HCT116 (cell line): ENCODE measurements at regions not wholly inside any gene's neighbourhood (a gene's known extent, or its start where the extent isn't known, plus 50 kb on each side); places are given as distances from the start of the nearest gene placed in this dataset.

Experiments
- ATAC-seq: fragments of 200-7000 bp; cut with Tn5 transposase; 2 replicates; pipeline ENCODE4 v1.9.1; 2020; ENCODE audit warnings: mild to moderate bottlenecking, moderate library complexity
- BruUV-seq: library from RNA; stranded (reverse); fragments of 400-500 nt; replicated peaks from 2 replicates; lab custom pipeline; 2021; lab: Mats Ljungman, UMichigan
- CTCF ChIA-PET: fragments of 300-600 bp; sonication (Branson Sonifier 250); formaldehyde crosslinking; loops from one replicate; lab custom pipeline; 2021; ENCODE audit warnings: antibody characterized with exemption; lab: Charles Lee
- POLR2A ChIA-PET: fragments of 300-600, 350-600 bp; sonication (Branson Sonifier 250); formaldehyde crosslinking; loops from one replicate; lab custom pipeline; 2021; ENCODE audit warnings: antibody characterized with exemption; lab: Charles Lee
- RAD21 ChIA-PET, 2 experiments: fragments of 300-600 bp; sonication (Branson Sonifier 250); formaldehyde crosslinking; loops; one replicate each; lab custom pipeline; 2023; ENCODE audit warnings: low total read pairs in 2 of 2; ENCODE audit not compliant: uncharacterized antibody in 2 of 2, unreplicated experiment in 2 of 2, low non-redundant PET in 1 of 2; lab: Charles Lee
- DNase-seq: peaks from one replicate; pipeline ENCODE4 v3.0.0-alpha.2; 2010; ENCODE audit warnings: low read depth, low spot score
- H2AFZ ChIP-seq: fragments of 200-600 bp; shearing (Covaris generic), sonication (generic); 2 replicates; pipeline ENCODE4 v1.6.1; 2017; ENCODE audit warnings: low read depth, mixed run types, mixed read lengths, antibody characterized with exemption, low read length; ENCODE audit not compliant: poor library complexity, severe bottlenecking
- H3K27ac ChIP-seq: 2 replicates; pipeline ENCODE4 v1.5.1; 2012; ENCODE audit warnings: low read depth, low read length
- H3K27me3 ChIP-seq: fragments of 200-600 bp; sonication (generic); 2 replicates; pipeline ENCODE4 v1.6.1; 2016; ENCODE audit warnings: mixed run types, low read length, mixed read lengths; ENCODE audit not compliant: insufficient read depth
- H3K36me3 ChIP-seq, 2 experiments: fragments of 200-500 bp in 1 of 2; fragments of 200-600 bp in 1 of 2; sonication (Bioruptor generic) in 1 of 2; sonication (generic) in 1 of 2; 2 replicates each; pipeline versions ENCODE4 v1.5.1 to v1.6.1; 2014 to 2016; ENCODE audit warnings: low read length in 2 of 2, inconsistent platforms in 1 of 2, mixed read lengths in 1 of 2, mixed run types in 1 of 2; ENCODE audit not compliant: insufficient read depth in 2 of 2, control insufficient read depth in 1 of 2
- H3K4me1 ChIP-seq, 2 experiments: fragments of 200-600 bp in 1 of 2; sonication (generic) in 1 of 2; 2 replicates each; pipeline versions ENCODE4 v1.5.1 to v1.6.1; 2012 to 2017; ENCODE audit warnings: low read length in 2 of 2, inconsistent platforms in 1 of 2, mild to moderate bottlenecking in 1 of 2, mixed read lengths in 1 of 2, mixed run types in 1 of 2, moderate library complexity in 1 of 2; ENCODE audit not compliant: insufficient read depth in 2 of 2, control insufficient read depth in 1 of 2
- H3K4me2 ChIP-seq: fragments of 200-600 bp; sonication (generic); 2 replicates; pipeline ENCODE4 v1.6.1; 2017; ENCODE audit warnings: mixed run types, low read length, mixed read lengths
- H3K4me3 ChIP-seq, 2 experiments: fragments of 200-600 bp in 1 of 2; sonication (generic) in 1 of 2; replicated peaks in 1 of 2; 2 replicates each; pipeline ENCODE4 v1.5.1; 2011 to 2016; ENCODE audit warnings: low read length in 2 of 2, control low read depth in 1 of 2, low read depth in 1 of 2, mild to moderate bottlenecking in 1 of 2, mixed read lengths in 1 of 2, mixed run types in 1 of 2
- H3K79me2 ChIP-seq: fragments of 200-600 bp; sonication (generic); 2 replicates; pipeline ENCODE4 v1.6.1; 2017; ENCODE audit warnings: mild to moderate bottlenecking, mixed run types, low read length, moderate library complexity, mixed read lengths; ENCODE audit not compliant: insufficient read depth
- H3K9ac ChIP-seq: fragments of 200-600 bp; sonication (generic); 2 replicates; pipeline ENCODE4 v1.6.1; 2016; ENCODE audit warnings: low read length, mixed read lengths
- H3K9me2 ChIP-seq: fragments of 200-600 bp; sonication (generic), shearing (Covaris generic); 2 replicates; pipeline ENCODE4 v1.6.1; 2017; ENCODE audit warnings: mixed run types, mild to moderate bottlenecking, moderate library complexity; ENCODE audit not compliant: insufficient read depth
- H3K9me3 ChIP-seq, 2 experiments: fragments of 200-500 bp in 1 of 2; fragments of 200-600 bp in 1 of 2; sonication (Bioruptor generic) in 1 of 2; sonication (generic) in 1 of 2; 2 replicates each; pipeline ENCODE4 v1.6.1; 2014 to 2017; ENCODE audit warnings: low read length in 2 of 2, mixed read lengths in 2 of 2, inconsistent platforms in 1 of 2, low read depth in 1 of 2, mild to moderate bottlenecking in 1 of 2, mixed run types in 1 of 2, moderate library complexity in 1 of 2; ENCODE audit not compliant: control insufficient read depth in 1 of 2, insufficient read depth in 1 of 2
- H4K20me1 ChIP-seq: fragments of 200-600 bp; sonication (generic), shearing (Covaris generic); 2 replicates; pipeline ENCODE4 v1.6.1; 2017; ENCODE audit warnings: mixed run types, mild to moderate bottlenecking, moderate library complexity; ENCODE audit not compliant: insufficient read depth
- CEBPB ChIP-seq: IDR thresholded peaks from 2 replicates; pipeline ENCODE4 v1.6.1; 2012; ENCODE audit warnings: low read depth
- ELF1 ChIP-seq: IDR thresholded peaks from 2 replicates; pipeline ENCODE4 v1.6.1; 2012; ENCODE audit warnings: low read depth, borderline replicate concordance
- EZH2phosphoT487 ChIP-seq: fragments of 200-600 bp; IDR thresholded peaks from 2 replicates; pipeline ENCODE4 v1.6.1; 2018; ENCODE audit warnings: antibody characterized with exemption, borderline replicate concordance
- JUND ChIP-seq: IDR thresholded peaks from 2 replicates; pipeline ENCODE4 v1.6.1; 2012
- TCF7L2 ChIP-seq: IDR thresholded peaks from 2 replicates; pipeline ENCODE4 v1.7.0; 2011; ENCODE audit warnings: borderline replicate concordance, inconsistent platforms; ENCODE audit not compliant: insufficient read depth, insufficient read length; ENCODE audit errors: extremely low read depth
- YY1 ChIP-seq: IDR thresholded peaks from 2 replicates; pipeline ENCODE4 v1.6.1; 2011; ENCODE audit warnings: low read length, low read depth, moderate library complexity, mild to moderate bottlenecking; ENCODE audit not compliant: insufficient replicate concordance; ENCODE audit errors: extremely low read depth
- ZFX ChIP-seq: fragments of 450-650 bp; IDR thresholded peaks from 2 replicates; pipeline ENCODE4 v1.6.1; 2017
- ZNF274 ChIP-seq: fragments of 200-500 bp; sonication (Bioruptor generic); IDR thresholded peaks from 2 replicates; pipeline ENCODE4 v1.6.1; 2014; ENCODE audit warnings: mild to moderate bottlenecking, low read depth, low read length, inconsistent platforms
- intact Hi-C: fragments of 100-400 bp; cut with micrococcal nuclease; formaldehyde crosslinking; loops from 2 replicates; pipeline ENCODE4 v1.10.0; 2022
- TF ChIP-seq, protein P1 (sequence below): IDR thresholded peaks from 2 replicates; pipeline ENCODE4 v1.6.1; 2012; ENCODE audit warnings: low read depth
- TF ChIP-seq, protein P2 (sequence below): IDR thresholded peaks from 2 replicates; pipeline ENCODE4 v1.6.1; 2012

DNA sequence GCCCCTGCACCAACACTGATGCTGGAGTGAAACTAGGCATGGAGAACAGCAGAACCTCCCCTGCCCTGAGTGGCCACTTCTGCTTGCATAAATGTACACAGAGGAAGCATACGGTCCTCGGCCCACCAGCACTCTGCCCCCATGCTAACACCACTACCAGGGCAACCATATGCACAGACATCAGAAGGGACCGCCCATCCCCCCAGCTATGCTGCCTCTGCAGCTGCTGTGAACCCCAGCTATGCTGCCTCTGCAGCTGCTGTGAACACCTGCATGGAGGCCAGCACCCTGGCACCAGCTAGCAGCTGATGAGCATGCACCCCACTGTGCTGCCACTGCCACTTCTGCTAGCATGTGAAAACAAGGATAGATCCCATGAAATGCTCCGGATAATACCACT, 250.3 kb downstream of the TUSC1 start:
- no TSS peak for BruUV-seq
- Histone ChIP-seq H3K4me3 (no peak overlapping the region), H3K4me2 (no peak overlapping the region), H2AFZ (no peak overlapping the region), H3K27ac (no peak overlapping the region), H3K9ac (no peak overlapping the region), H3K9me2 (no peaks in the 10 kb centered on the region), H3K9me3 (peaks cover 4 to 30% of the 10 kb centered on the region in 2 experiments; a peak in 3 of 4 replicates), H3K27me3 (no peaks in the 10 kb centered on the region), H3K4me1 (no peaks in the 10 kb centered on the region), H4K20me1 (no peaks in the 10 kb centered on the region), H3K36me3 (no peaks in the 10 kb centered on the region), H3K79me2 (no peaks in the 10 kb centered on the region)
- ATAC-seq (no peak), DNase-seq (no peak)
- POLR2A ChIA-PET, result no interaction called here
- CTCF ChIA-PET, result no interaction called here
- RAD21 ChIA-PET, result no interaction called here
- intact Hi-C loops, result no loop called here
- no peak for TF ChIP-seq ZNF274
- no peak for TF ChIP-seq EZH2phosphoT487
- no peak for TF ChIP-seq JUND
- TF ChIP-seq, protein P1, sequence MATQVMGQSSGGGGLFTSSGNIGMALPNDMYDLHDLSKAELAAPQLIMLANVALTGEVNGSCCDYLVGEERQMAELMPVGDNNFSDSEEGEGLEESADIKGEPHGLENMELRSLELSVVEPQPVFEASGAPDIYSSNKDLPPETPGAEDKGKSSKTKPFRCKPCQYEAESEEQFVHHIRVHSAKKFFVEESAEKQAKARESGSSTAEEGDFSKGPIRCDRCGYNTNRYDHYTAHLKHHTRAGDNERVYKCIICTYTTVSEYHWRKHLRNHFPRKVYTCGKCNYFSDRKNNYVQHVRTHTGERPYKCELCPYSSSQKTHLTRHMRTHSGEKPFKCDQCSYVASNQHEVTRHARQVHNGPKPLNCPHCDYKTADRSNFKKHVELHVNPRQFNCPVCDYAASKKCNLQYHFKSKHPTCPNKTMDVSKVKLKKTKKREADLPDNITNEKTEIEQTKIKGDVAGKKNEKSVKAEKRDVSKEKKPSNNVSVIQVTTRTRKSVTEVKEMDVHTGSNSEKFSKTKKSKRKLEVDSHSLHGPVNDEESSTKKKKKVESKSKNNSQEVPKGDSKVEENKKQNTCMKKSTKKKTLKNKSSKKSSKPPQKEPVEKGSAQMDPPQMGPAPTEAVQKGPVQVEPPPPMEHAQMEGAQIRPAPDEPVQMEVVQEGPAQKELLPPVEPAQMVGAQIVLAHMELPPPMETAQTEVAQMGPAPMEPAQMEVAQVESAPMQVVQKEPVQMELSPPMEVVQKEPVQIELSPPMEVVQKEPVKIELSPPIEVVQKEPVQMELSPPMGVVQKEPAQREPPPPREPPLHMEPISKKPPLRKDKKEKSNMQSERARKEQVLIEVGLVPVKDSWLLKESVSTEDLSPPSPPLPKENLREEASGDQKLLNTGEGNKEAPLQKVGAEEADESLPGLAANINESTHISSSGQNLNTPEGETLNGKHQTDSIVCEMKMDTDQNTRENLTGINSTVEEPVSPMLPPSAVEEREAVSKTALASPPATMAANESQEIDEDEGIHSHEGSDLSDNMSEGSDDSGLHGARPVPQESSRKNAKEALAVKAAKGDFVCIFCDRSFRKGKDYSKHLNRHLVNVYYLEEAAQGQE, result no peak
- no peak for TF ChIP-seq CEBPB
- TF ChIP-seq, protein P2, sequence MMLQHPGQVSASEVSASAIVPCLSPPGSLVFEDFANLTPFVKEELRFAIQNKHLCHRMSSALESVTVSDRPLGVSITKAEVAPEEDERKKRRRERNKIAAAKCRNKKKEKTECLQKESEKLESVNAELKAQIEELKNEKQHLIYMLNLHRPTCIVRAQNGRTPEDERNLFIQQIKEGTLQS, result no peak
- no peak for TF ChIP-seq ZFX
- TF ChIP-seq TCF7L2, result no peak
- no peak for TF ChIP-seq YY1
- TF ChIP-seq ELF1, result no peak
